DMS53 treated with DMSO at 0.1 percent for 48 hours (cell line): ENCODE measurements at regions not wholly inside any gene's neighbourhood (a gene's known extent, or its start where the extent isn't known, plus 50 kb on each side); places are given as distances from the start of the nearest gene placed in this dataset.
"Not testable (repeated sequence)": the region's sequence is repeated elsewhere in the genome, so short reads cannot be mapped to it uniquely, and the experiment has no call there.

Experiments used
- DNase-seq: peaks from one replicate; lab custom pipeline; 2025; ENCODE audit not compliant: unreplicated experiment; lab: John Stamatoyannopoulos, UW

DNA sequence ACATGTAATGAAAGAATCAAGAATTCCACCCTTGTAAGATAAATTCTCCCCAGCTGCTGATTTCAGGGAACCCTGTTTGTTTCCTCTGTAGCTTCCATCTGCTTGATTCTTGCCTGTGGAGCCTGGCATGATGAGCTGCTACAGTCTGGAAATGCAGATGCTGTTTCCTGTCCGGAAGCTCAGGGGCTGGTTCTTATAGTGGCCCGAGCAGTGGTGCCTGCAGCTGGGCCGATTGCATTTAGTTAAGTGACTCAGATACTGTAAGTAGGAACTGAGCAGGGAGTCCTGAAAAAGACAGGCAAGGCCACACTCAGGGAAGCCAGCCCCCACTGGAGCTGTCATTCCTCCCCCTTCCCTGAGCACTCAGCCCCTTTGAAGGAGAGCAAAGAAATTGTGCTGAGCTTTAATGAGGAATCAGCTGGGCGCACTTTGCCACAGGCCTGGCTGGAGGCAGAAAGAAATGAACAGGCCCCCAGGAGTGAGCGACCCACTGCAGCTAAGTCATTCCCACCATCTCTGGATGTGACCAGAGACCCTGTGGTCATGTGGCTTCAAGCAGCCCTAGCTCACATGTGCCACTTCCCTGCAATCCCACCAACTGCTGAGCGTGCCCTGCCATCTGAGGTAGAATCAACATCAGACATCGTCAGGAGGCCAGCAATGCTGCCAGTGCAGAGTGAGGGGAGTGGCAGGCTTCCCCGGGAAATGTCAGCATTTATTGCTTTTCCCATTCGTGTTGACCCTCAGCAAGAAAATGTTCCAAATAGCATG lies 206.0 kb upstream of the WWC1 start:
- DNase-seq, result no peak

- peak; percentile 35 for DNase-seq
Observed at GRCh38 chr5:168086104-168086610, 205.3 kb upstream of the WWC1 start.

DNA sequence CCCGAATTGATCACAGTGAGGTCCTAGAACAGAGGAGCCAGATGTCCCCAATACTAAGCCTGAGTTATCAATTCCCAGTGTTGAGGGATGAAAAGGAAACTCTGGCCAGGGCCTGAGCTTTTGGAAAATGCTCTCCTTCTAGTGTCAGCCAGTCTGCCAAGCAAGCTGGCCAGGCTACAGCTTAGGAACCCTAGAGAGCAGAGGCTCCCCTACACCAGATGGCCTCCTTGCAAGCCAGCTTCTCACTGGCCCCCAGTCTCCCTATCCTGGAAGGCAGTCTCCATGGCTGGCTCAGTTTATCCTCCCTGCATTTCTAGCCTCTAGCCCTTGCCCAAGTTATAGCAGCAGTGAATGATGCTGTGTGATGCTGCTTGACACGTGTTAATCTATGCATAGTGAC lies 204.7 kb upstream of the WWC1 start:
- DNase-seq, result no peak

DNA sequence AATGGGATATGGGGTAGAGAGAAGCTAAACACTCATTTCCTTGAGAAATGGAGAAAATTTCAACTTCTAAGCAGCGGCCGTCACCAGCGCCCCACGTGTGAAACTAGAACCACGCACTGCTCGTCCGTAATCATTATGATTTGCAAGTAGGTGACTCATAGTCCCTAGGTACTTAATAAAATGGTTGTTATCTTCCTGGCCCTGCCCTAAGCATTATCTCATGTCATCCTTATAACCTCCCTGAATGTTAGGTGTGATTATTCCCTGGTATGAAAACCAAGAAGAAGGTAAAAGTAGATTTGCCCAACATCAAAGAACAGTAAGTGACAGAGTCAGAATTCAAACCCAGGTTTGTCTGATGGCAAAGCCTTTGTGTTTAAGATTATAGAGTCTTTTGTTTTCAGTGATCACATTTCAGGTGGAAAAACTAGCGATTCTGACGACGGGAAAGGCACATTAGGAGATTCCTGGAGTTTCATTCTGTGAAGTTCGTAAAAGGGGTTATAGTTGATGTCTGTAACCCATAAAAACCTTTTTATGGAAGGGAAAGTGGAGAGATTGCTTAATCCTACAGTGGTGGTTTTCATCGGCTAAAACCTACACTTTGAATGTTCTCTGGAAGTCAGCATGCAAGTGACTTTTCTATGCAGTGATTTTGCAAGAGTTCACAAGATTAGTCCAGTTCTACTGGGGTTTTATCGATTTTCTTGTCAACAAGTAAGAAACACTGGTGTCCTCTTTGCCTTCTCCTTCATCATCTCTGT lies 202.9 kb upstream of the WWC1 start:
- no peak for DNase-seq

DNA sequence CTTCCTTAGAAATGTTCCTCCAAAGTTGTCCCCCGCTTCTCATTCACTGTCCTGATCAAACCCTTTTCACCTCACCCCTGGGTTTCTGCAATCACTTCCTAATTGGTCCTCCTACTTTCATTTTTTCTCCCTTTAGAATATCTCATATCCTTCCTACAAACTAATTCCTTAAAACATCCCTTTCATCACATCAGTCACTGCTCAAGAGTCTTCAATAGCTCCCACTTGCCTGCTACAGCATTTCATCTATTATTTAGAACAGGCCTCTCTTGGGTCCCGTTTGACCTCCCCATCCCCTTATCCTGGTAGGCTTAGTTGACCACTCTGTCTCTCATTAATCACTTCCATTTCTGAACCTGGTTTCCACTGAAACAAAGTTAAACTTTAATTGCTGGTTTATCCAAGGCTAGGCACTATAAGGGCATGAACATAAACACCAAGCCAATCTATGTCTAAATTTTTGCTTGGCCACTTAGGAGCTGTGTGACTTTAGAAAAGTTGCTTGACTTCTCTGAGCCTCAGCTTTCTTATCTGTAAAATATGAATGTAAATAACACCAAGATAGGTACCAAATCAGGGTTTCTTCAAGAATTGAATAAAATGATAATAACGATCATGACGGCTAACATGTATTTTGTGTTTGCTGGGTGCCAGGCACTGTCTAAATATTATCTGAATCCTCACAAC lies 202.1 kb upstream of the WWC1 start:
- no peak for DNase-seq

- no peak for DNase-seq
Observed at GRCh38 chr5:168092209-168093185, 198.9 kb upstream of the WWC1 start.

DNA sequence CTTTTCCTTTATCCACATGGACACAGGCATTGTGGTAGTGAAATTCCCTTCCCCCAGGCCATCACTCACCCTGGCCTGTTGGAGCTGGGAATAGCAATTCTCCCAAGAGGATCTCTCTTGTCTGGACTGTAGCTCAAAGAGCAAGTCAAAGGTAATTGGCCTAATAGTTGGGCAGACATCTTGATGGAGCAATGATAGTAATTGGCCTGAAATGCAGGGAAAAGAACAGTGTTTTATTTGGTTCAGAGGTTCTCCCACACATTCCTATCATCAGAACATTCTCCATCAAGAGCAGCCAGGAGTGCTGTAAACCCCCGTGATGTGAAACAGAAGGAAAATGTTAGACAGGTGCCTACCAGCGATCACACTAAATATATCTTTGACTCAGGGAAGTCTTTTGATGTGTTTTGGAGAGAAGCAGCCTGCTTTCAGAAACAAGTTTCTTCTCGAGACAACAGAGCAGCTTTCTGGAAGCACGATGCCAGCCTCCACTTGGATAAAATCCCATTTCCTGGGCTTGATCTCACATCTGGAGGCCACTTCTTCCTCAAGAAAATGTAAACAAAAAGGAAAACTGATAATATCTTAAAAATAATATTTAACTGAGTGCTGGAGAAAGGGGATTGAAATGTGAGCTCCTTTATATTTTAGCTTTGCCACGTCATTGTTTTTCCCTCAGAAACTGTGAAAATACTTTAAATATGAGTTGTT lies 198.1 kb upstream of the WWC1 start:
- DNase-seq, result no peak

- DNase-seq, result no peak
Observed at GRCh38 chr5:168096525-168096924, 194.9 kb upstream of the WWC1 start.

GRCh38 chr5:168097876-168098653 lies 193.4 kb upstream of the WWC1 start:
- no peak for DNase-seq

- DNase-seq, result no peak
Observed at GRCh38 chr5:168101352-168101751, 190.1 kb upstream of the WWC1 start.

GRCh38 chr5:168103018-168103417 lies 188.4 kb upstream of the WWC1 start:
- DNase-seq, result not testable (repeated sequence)

GRCh38 chr5:168104350-168104749 lies 187.1 kb upstream of the WWC1 start:
- no peak for DNase-seq

DNA sequence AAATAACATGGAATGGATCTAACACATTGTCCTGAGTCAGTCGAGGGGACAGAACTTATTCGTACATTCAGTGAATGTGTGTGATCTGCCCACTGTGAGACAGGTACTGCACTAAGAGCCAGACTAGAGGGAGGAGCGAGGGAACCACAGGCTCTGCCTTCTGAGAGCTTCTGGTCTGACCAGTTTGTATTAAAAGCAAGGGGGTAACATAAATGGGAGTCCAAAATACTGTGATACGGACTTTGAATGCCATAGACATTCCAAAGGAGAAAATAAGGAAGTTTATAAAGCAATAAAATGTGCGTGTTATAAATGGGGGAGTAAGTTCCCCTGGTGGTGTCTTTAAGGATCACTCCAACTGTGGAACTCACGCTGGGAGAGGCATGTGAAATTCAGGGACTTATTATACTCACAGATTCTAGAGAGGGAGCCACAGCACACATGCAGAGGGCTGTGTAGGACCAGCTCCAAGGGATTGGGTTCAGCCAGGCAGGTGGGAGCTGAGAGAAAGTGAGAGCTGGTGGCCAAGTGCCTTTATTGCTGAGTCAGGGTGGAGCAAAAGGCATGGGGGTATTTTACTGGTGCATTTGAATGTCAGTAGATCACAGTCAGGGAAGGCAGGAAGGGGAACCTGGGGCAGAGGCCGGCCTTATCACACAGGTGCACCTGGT lies 186.5 kb upstream of the WWC1 start:
- no peak for DNase-seq

GRCh38 chr5:168106008-168106761 lies 185.3 kb upstream of the WWC1 start:
- DNase-seq, result no peak

GRCh38 chr5:168109441-168109840 lies 182.0 kb upstream of the WWC1 start:
- DNase-seq, result no peak

DNA sequence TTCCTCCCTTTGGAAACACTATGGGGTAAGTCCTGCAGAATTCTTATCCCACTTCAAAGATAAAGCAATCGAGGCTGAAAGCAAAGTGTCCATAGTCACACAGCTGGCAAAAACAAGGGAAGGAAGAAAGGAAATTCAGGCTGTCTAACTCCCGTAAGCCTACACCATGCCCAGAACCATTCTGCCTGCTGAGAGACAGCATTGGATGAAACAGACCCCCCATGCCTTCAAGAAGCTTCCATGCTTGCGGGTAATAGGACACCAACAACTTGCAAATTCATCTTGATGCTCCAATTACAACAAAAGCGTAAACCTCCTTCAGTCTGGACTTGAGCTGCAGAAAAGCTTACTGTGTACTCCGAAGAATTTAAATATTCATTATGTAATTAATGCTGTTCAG lies 181.1 kb upstream of the WWC1 start:
- no peak for DNase-seq

- no peak for DNase-seq
Observed at GRCh38 chr5:168110870-168111832, 180.3 kb upstream of the WWC1 start.
